ENCODE measurements at regions not wholly inside any gene's neighbourhood (a gene's known extent, or its start where the extent isn't known, plus 50 kb on each side); places are given as distances from the start of the nearest gene placed in this dataset.

DNA sequence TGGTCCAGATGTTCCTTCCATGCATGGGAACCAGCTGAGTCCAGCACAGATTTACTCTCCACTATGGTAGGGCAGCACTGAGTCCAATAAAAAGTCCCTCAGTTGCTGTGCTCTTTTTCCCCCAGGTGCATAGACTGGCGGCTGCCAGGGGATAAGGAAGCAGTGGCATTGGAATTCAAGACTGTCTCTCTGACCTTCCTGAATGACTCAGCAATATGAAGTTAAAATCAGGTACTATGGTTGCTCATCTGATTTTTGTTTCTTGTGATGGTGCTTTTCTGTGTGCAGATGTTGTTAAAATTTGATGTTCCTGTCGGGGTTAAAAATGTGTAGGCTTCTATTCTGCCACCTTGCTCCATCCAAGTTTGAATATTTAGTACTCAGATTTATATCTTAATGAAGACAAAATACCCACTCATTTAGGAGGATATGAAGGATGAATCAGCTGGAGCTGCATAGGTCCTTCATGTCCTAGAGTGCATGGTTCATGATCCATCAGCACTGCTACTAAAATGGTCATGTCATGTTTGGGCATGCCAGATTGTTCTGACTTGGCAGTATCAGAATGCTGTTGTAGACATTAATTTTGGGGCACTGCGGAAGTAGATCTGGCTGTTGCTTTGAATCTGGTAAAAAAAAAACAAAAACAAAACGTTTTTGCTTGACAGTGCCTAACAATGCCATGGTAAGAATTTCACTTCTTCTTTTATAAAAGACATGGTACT lies 321.2 kb upstream of the MAP3K7 start:
- in situ Hi-C loops (cut with HindIII; ENCODE audit: low sequenced_read_pairs), result no loop called here
- H3K4me3 ChIP-seq (ENCODE audit: low read depth, low read length), result no peak overlapping the region
- TF ChIP-seq, protein P1, sequence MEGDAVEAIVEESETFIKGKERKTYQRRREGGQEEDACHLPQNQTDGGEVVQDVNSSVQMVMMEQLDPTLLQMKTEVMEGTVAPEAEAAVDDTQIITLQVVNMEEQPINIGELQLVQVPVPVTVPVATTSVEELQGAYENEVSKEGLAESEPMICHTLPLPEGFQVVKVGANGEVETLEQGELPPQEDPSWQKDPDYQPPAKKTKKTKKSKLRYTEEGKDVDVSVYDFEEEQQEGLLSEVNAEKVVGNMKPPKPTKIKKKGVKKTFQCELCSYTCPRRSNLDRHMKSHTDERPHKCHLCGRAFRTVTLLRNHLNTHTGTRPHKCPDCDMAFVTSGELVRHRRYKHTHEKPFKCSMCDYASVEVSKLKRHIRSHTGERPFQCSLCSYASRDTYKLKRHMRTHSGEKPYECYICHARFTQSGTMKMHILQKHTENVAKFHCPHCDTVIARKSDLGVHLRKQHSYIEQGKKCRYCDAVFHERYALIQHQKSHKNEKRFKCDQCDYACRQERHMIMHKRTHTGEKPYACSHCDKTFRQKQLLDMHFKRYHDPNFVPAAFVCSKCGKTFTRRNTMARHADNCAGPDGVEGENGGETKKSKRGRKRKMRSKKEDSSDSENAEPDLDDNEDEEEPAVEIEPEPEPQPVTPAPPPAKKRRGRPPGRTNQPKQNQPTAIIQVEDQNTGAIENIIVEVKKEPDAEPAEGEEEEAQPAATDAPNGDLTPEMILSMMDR (IDR thresholded peaks at IDR 0.05; ENCODE audit: low read depth, low read length), result no peak
- DNase-seq (ENCODE audit: low read depth, low spot score), result no peak

DNA sequence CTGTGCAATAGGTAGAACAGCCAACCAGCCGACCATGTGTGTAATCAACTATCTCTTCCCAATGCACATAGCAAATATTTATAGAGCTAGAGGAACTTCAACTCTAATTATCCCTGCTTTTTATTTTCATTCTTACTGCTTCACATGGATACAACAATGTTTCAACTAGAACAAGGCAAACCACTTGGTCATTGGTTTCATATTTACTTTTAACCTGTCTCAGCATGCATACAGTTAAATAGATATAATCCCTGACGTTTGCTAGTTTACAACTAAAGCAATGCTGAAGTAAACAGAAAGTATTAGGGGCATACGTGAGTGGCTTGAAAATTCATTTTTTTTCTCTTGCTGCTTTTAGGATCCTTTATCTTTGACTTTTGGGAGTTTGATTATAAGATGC lies 318.5 kb upstream of the MAP3K7 start:
- in situ Hi-C loops (cut with HindIII; ENCODE audit: low sequenced_read_pairs), result no loop called here
- DNase-seq (ENCODE audit: low read depth, low spot score), result no peak
- no peak overlapping the region for H3K4me3 ChIP-seq (ENCODE audit: low read depth, low read length)
- TF ChIP-seq, protein P1 (IDR thresholded peaks at IDR 0.05; ENCODE audit: low read depth, low read length), result no peak

DNA sequence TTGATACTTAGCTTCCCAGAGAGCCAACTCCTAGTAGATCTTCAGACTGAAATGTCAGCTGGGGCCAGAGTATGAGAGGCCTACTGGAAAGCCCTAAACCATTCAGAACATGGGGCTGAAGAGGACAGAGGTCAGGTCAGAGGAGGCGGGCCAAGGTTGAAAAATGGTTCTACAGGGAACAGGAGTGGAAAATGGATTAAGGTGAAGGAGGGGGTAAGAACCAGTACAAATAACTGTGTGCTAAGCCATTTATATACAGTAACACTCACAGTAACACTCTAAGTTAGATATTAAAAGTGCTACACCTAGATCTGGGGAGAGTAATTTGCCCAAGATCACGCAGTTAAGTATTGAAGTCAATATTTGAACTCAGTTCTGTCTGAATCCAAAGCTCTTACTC lies 313.2 kb upstream of the MAP3K7 start:
- in situ Hi-C loops (cut with HindIII; ENCODE audit: low sequenced_read_pairs), result no loop called here
- TF ChIP-seq, protein P1 (IDR thresholded peaks at IDR 0.05; ENCODE audit: low read depth, low read length), result no peak
- H3K4me3 ChIP-seq (ENCODE audit: low read depth, low read length), result no peak overlapping the region
- no peak for DNase-seq (ENCODE audit: low read depth, low spot score)

DNA sequence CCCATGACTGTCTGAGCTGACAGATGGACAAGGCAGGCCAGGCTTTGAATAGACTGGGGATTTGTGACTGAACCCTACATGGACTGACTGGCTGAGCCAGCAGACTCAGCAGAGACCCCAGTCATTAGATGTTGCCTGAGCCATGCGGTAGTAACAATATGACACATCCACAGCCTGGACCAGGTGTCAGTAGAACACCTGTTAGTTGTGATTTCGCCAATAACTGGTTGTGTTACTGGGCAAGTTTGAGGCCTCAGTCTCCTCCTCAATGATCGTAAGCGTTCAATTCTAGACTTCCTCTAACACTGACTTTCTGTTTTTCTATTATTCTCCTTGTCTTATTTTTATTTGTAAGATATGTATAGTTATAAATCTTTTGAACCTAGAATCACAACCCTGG lies 311.9 kb upstream of the MAP3K7 start:
- TF ChIP-seq, protein P1 (IDR thresholded peaks at IDR 0.05; ENCODE audit: low read depth, low read length), result no peak
- in situ Hi-C loops (cut with HindIII; ENCODE audit: low sequenced_read_pairs), result no loop called here
- no peak overlapping the region for H3K4me3 ChIP-seq (ENCODE audit: low read depth, low read length)
- no peak for DNase-seq (ENCODE audit: low read depth, low spot score)

DNA sequence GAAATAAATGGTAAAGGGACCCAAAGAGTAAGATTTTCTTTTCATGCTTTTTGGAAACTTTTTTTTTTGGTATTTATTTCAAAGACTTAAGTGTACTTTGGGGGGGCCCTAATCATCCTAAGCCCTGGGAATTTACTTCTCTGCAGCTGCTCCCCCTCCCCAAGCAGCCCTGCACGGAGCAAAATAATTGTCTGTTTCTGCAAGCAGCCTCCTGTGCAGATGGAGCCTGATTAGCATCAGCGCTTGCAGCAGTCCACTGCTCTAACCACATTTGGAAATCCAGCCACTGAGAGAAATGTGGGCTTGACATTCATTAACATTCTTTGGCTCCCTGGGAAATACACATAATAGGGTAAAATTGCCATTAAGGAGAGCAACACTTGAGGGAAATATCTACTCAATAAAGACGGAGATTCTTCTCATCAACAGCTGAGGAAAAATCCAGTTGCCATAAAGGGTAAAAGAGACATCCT lies 309.2 kb upstream of the MAP3K7 start:
- in situ Hi-C loops (cut with HindIII; ENCODE audit: low sequenced_read_pairs), result no loop called here
- no peak for DNase-seq (ENCODE audit: low read depth, low spot score)
- H3K4me3 ChIP-seq (ENCODE audit: low read depth, low read length), result no peak overlapping the region
- TF ChIP-seq, protein P1 (IDR thresholded peaks at IDR 0.05; ENCODE audit: low read depth, low read length), result no peak

DNA sequence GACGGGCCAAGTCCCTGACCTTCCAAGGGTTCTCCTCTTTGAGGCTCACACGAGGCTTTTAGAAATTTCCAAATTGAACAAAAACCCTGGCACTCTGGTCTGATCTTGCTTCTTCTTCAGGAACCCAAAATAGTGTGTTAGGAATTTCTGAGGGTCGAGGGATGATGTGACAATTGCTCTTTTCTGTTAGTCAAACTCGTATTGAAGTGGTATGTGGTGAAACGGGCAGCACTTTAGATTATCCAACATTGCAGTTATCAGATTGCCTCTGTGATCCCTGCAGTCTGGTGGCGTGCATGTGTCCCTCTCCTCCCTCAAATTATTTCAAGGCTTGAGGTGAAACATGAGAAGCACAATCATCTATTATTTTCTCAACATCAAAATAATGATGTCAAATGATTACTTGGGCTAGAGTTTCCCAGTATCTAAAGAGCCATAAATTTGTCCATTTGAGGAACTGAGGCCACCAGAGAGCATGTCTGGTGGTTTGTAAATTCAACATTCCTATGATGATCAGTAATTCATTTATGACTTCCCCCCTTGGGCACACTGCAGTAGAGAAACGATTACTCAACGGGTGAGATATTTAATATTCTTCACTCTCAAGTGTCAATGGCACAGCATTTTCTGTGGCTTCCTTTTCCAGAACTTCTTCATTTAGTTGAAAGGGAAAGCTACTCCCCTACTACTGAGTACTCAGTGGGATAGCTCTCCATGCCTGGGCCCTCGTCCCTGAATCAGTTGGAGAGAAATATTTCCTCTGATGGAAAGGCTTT lies 308.6 kb upstream of the MAP3K7 start:
- H3K4me3 ChIP-seq (ENCODE audit: low read depth, low read length), result no peak overlapping the region
- no peak for DNase-seq (ENCODE audit: low read depth, low spot score)
- in situ Hi-C loops (cut with HindIII; ENCODE audit: low sequenced_read_pairs), result no loop called here
- TF ChIP-seq, protein P1 (IDR thresholded peaks at IDR 0.05; ENCODE audit: low read depth, low read length), result no peak

Measured in astrocyte of the spinal cord (primary cell).